Gastroesophageal sphincter (tissue), 4 donors: ENCODE measurements at regions not wholly inside any gene's neighbourhood (a gene's known extent, or its start where the extent isn't known, plus 50 kb on each side); places are given as distances from the start of the nearest gene placed in this dataset.
"Not testable (repeated sequence)": the region's sequence is repeated elsewhere in the genome, so short reads cannot be mapped to it uniquely, and the experiment has no call there.

Source experiments
- ATAC-seq: fragments of 150-250 bp; one replicate; pipeline ENCODE4 v1.9.1; 2016; ENCODE audit warnings: mild to moderate bottlenecking, moderate library complexity
- H3K27ac ChIP-seq, 4 donors: fragments of 200-600 bp; sonication (generic) in 3 of 4; 1 replicate in 3 of 4; 2 replicates in 1 of 4; pipeline ENCODE4 v1.5.1; 2016 to 2019
- H3K27me3 ChIP-seq: fragments of 200-600 bp; sonication (generic); one replicate; pipeline ENCODE4 v1.5.1; 2019
- H3K36me3 ChIP-seq, 2 donors: fragments of 200-600 bp; sonication (generic); one replicate each; pipeline ENCODE4 v1.5.1; 2019; ENCODE audit warnings: control low read depth in 1 of 2
- H3K4me1 ChIP-seq, 3 donors: fragments of 200-600 bp; sonication (generic); 1 replicate in 2 of 3; 2 replicates in 1 of 3; pipeline ENCODE4 v1.5.1; 2016 to 2019; ENCODE audit warnings: control low read depth in 2 of 3
- H3K4me3 ChIP-seq, 2 donors: fragments of 200-600 bp; sonication (generic); one replicate each; pipeline ENCODE4 v1.5.1; 2019; ENCODE audit warnings: mild to moderate bottlenecking in 1 of 2, moderate library complexity in 1 of 2
- H3K9me3 ChIP-seq, 3 donors: fragments of 200-600 bp; sonication (generic); one replicate each; pipeline ENCODE4 v1.5.1; 2017 to 2019; ENCODE audit warnings: control low read depth in 2 of 3
- EP300 ChIP-seq: sonication (generic); formaldehyde crosslinking; IDR thresholded peaks from one replicate; pipeline ENCODE4 v1.6.1; 2017; ENCODE audit warnings: antibody characterized with exemption, mild to moderate bottlenecking
- POLR2A ChIP-seq, 2 donors: fragments of 450-650 bp; IDR thresholded peaks; one replicate each; pipeline ENCODE4 v1.6.1; 2017; ENCODE audit warnings: antibody characterized with exemption in 2 of 2, mild to moderate bottlenecking in 2 of 2, moderate library complexity in 1 of 2
- POLR2AphosphoS5 ChIP-seq: sonication (generic); formaldehyde crosslinking; IDR thresholded peaks from one replicate; pipeline ENCODE4 v1.6.1; 2017; ENCODE audit warnings: antibody characterized with exemption
- WGBS, 2 donors: methylation state at CpG; one replicate each; pipeline ENCODE4 v1.1.5; 2018; ENCODE audit warnings: low coverage in 1 of 2; 5-methylcytosine and 5-hydroxymethylcytosine counted together
- TF ChIP-seq, protein P1 (sequence below), 4 experiments: fragments of 200-600 bp in 2 of 4; fragments of 450-650 bp in 2 of 4; sonication (generic) in 1 of 4; IDR thresholded peaks; one replicate each; pipeline ENCODE4 v1.5.1; 2017 to 2019; ENCODE audit warnings: antibody characterized with exemption in 4 of 4, mild to moderate bottlenecking in 2 of 4, moderate library complexity in 2 of 4

DNA sequence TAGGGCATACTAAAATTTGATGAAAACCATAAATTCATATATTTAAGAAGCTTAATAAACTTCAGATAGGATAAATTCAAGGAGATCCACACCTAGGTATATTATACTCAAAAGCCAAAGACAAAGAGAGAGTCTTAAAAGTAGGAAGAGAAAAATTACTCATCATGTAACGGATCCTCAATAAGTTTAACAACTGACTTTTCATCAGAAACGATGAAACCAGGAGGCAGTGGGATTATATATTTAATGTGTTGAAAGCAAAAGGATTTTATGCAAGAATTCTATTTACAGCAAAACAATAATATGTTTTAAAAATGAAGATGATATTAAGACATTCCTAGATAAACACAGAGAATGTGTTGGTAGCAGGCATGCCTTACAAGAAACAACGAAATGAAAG lies 202.7 kb downstream of the OXSM start:
- no peak for ATAC-seq
- Histone ChIP-seq H3K4me1 (no peaks in the 10 kb centered on the region), H3K36me3 (no peaks in the 10 kb centered on the region), H3K9me3 (peaks cover 0 to 29% (median 0%) of the 10 kb centered on the region in 3 donors), H3K4me3 (no peak overlapping the region), H3K27ac (no peak overlapping the region), H3K27me3 (no peaks in the 10 kb centered on the region)
- TF ChIP-seq POLR2A (IDR thresholded peaks at IDR 0.05) (no peak), POLR2AphosphoS5 (no peak)
- 87 to 90% methylated on average over 2 to 3 of the region's 3 CpGs for WGBS, 2 donors

DNA sequence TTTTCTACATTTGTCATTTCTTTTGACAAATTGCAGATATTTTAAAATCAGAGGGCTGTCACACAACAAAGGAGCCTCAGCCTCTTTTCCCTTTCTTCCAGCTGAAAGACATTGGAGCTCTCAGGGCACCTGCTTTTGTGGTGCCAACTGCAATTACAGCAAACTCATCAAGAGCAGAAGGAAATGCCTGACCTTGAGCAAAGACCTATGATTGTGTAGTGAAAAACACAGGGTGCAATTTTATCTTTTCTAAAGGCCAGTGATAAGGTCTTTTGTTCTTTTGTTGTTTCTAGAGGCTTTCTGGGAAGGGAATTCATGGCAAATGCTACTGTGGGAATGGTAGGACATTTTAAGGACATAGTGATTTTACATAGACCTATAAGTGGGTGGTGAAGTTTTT lies 214.3 kb downstream of the OXSM start:
- ATAC-seq, result no peak

DNA sequence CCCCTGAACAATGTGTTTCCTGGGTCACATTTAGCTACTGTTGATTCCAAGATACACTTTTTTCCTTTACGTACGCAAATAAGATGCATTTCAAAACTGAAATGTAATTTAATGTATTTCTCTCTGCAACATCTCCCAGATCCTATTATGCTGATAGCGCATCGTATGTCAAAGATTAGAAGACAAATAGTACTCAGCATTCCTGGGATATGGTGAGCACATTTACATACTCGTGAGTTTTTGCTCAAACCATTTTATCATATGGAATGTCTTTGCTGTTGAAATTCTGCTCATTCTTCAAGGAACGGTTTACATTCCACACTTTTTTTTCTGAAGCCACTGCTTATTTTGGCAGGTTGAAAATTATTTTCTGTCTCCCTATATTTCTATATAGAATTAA lies 221.4 kb downstream of the OXSM start:
- H3K27ac ChIP-seq, result no peak overlapping the region
- no peak for TF ChIP-seq EP300
- no peak for TF ChIP-seq POLR2AphosphoS5
- TF ChIP-seq, protein P1, sequence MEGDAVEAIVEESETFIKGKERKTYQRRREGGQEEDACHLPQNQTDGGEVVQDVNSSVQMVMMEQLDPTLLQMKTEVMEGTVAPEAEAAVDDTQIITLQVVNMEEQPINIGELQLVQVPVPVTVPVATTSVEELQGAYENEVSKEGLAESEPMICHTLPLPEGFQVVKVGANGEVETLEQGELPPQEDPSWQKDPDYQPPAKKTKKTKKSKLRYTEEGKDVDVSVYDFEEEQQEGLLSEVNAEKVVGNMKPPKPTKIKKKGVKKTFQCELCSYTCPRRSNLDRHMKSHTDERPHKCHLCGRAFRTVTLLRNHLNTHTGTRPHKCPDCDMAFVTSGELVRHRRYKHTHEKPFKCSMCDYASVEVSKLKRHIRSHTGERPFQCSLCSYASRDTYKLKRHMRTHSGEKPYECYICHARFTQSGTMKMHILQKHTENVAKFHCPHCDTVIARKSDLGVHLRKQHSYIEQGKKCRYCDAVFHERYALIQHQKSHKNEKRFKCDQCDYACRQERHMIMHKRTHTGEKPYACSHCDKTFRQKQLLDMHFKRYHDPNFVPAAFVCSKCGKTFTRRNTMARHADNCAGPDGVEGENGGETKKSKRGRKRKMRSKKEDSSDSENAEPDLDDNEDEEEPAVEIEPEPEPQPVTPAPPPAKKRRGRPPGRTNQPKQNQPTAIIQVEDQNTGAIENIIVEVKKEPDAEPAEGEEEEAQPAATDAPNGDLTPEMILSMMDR (IDR thresholded peaks at IDR 0.05), result no peak
- no peak for TF ChIP-seq POLR2A (IDR thresholded peaks at IDR 0.05)

More for the DNA sequence above, 214.3 kb downstream of the OXSM start:
- H3K27me3 ChIP-seq, result no peaks in the 10 kb centered on the region
- H3K27ac ChIP-seq, result no peak overlapping the region
- H3K36me3 ChIP-seq, result no peaks in the 10 kb centered on the region
- peaks cover 0 to 29% (median 0%) of the 10 kb centered on the region in 3 donors for H3K9me3 ChIP-seq
- TF ChIP-seq POLR2A (IDR thresholded peaks at IDR 0.05) (no peak), POLR2AphosphoS5 (no peak), EP300 (no peak)
- TF ChIP-seq, protein P1 (IDR thresholded peaks at IDR 0.05), result no peak
- H3K4me3 ChIP-seq, result no peak overlapping the region
- H3K4me1 ChIP-seq, result no peaks in the 10 kb centered on the region

DNA sequence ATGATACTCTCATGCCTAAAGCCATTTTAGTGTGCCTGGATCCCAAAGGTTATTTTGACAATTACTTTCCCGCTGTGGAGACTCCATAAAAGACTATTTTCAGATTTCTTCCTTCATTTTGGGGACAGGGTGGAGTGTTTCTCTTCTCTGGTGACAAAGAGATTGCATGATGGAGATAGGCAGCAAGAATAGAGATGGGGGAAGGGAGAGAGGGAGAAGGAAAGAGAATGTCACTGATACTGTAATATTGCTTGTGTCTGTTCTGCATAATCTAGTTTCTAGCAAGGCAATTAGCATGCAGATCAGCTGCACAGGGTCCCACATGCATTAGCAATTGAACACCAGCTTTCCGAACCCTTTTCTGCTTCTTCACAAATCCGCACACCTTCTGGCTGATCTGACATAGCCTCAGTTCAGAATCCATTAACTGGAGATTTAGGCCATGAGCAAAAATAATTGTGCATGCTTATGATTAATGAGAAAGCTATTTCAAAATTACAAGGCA lies 222.4 kb downstream of the OXSM start:
- no peak for ATAC-seq
- 96 to 98% methylated on average over 2 to 3 of the region's 3 CpGs for WGBS, 2 donors
- Histone ChIP-seq H3K9me3 (no peaks in the 10 kb centered on the region), H3K27me3 (no peaks in the 10 kb centered on the region), H3K27ac (no peak overlapping the region), H3K4me1 (no peaks in the 10 kb centered on the region), H3K36me3 (no peaks in the 10 kb centered on the region), H3K4me3 (no peak overlapping the region)
- TF ChIP-seq POLR2AphosphoS5 (no peak), EP300 (no peak), POLR2A (IDR thresholded peaks at IDR 0.05) (no peak)

More for the DNA sequence above, 221.4 kb downstream of the OXSM start:
- no peaks in the 10 kb centered on the region for H3K27me3 ChIP-seq
- no peaks in the 10 kb centered on the region for H3K4me1 ChIP-seq
- H3K36me3 ChIP-seq, result no peaks in the 10 kb centered on the region
- no peak for ATAC-seq
- no peaks in the 10 kb centered on the region for H3K9me3 ChIP-seq
- no peak overlapping the region for H3K4me3 ChIP-seq
- 68 to 73% methylated on average over 6 of the region's 6 CpGs for WGBS, 2 donors

DNA sequence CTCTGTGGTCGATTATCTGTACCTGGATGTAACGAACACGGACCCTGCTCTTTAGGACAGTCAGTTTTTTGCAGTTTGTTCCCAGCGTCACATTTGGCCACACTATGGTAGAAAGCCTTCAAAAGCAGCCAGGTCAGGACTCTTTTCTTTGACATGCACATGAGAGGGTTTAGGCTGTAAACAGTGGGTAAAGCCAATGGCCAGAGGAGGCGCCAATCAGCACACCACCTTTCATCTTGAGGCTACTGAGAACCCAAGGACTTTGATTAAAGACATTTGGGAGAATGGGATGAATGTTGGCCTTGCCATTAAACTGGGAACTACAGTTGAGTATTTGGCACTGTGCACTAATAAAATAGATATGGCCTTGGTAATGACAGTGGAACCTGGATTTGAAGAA lies 225.9 kb downstream of the OXSM start:
- Histone ChIP-seq H3K9me3 (no peaks in the 10 kb centered on the region), H3K27me3 (no peaks in the 10 kb centered on the region), H3K4me3 (no peak overlapping the region), H3K36me3 (no peaks in the 10 kb centered on the region), H3K4me1 (no peaks in the 10 kb centered on the region), H3K27ac (no peak overlapping the region)
- TF ChIP-seq, protein P1 (IDR thresholded peaks at IDR 0.05), result no peak
- TF ChIP-seq POLR2AphosphoS5 (no peak), EP300 (no peak), POLR2A (IDR thresholded peaks at IDR 0.05) (no peak)
- ATAC-seq, result no peak
- 80 to 93% methylated on average over 1 to 5 of the region's 5 CpGs for WGBS, 2 donors

DNA sequence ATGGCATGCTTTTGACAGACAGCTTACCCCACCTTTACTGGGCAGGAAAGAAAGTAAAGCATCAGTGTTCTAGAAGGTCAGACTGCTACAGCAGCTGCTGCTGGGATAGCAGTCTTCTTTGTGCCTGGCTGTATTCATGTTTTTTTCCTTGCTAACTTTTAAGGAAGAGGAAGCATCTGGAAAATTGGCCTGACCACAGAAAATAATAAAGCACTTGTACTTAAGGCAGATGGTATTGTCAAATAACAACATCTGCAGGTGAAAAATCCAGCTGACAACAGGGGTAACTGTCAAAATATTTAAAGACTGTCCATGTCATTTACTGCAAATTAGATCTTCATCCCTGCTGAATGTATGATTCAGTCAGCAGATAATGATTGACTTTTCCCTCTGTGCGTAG lies 229.0 kb downstream of the OXSM start:
- Histone ChIP-seq H3K27me3 (no peaks in the 10 kb centered on the region), H3K9me3 (peaks cover 0 to 4% (median 0%) of the 10 kb centered on the region in 3 donors), H3K27ac (no peak overlapping the region), H3K4me1 (no peaks in the 10 kb centered on the region), H3K36me3 (no peaks in the 10 kb centered on the region), H3K4me3 (no peak overlapping the region)
- TF ChIP-seq EP300 (no peak), POLR2AphosphoS5 (no peak), POLR2A (IDR thresholded peaks at IDR 0.05) (no peak)
- TF ChIP-seq, protein P1 (IDR thresholded peaks at IDR 0.05), result no peak
- ATAC-seq, result no peak
- 54 to 78% methylated on average over 1 of the region's 1 CpG for WGBS, 2 donors

DNA sequence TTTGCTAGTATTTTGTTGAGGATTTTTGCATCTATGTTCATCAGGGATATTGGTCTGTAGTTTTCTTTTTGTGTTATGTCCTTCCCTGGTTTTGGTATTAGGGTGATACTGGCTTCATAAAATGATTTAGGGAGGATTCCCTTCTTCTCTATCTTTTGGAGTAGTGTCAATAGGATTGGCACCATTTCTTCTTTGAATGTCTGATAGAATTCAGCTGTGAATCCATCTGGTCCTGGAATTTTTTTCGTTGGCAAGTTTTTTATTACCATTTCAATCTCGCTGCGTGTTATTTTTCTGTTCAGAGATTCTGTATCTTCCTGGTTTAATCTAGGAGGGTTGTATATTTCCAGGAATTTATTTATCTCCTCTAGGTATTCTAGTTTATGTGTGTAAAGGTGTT lies 234.3 kb downstream of the OXSM start:
- H3K9me3 ChIP-seq, result peaks cover 0 to 22% (median 0%) of the 10 kb centered on the region in 3 donors
- H3K36me3 ChIP-seq, H3K27me3 ChIP-seq, H3K4me3 ChIP-seq, ATAC-seq, H3K4me1 ChIP-seq, H3K27ac ChIP-seq: not testable (repeated sequence)
- WGBS, 2 donors, result 89 to 95% methylated on average over 3 of the region's 3 CpGs
